Stomach (tissue), 4 donors: ENCODE measurements at regions not wholly inside any gene's neighbourhood (a gene's known extent, or its start where the extent isn't known, plus 50 kb on each side); places are given as distances from the start of the nearest gene placed in this dataset.

ENCODE experiments used
- POLR2A ChIP-seq, 4 donors: fragments of 450-650 bp; IDR thresholded peaks; one replicate each; pipeline ENCODE4 v1.6.1; 2016; ENCODE audit warnings: antibody characterized with exemption in 4 of 4, control low read depth in 2 of 4, mild to moderate bottlenecking in 1 of 4, moderate library complexity in 1 of 4
- POLR2AphosphoS5 ChIP-seq, 3 donors: sonication (generic); formaldehyde crosslinking; IDR thresholded peaks; one replicate each; pipeline ENCODE4 v1.6.1; 2016; ENCODE audit warnings: antibody characterized with exemption in 3 of 3

- TF ChIP-seq POLR2AphosphoS5 (IDR thresholded peaks at IDR 0.05), result no peak
- no peak for TF ChIP-seq POLR2A (IDR thresholded peaks at IDR 0.05)
These were observed 1221.5 kb upstream of the ALCAM start for GRCh38 chr3:104145164-104145563.
